PC-9 (cell line): ENCODE measurements at regions not wholly inside any gene's neighbourhood (a gene's known extent, or its start where the extent isn't known, plus 50 kb on each side); places are given as distances from the start of the nearest gene placed in this dataset.

Source experiments
- EZH2 ChIP-seq: fragments of 200-600 bp; sonication (generic); IDR thresholded peaks from 2 replicates; pipeline ENCODE4 v1.8.0; 2017; ENCODE audit warnings: antibody characterized with exemption, low read depth
- TF ChIP-seq, protein P1 (sequence below): fragments of 200-600 bp; sonication (generic); conservative IDR thresholded peaks from 2 replicates; pipeline ENCODE4 v1.6.1; 2017; ENCODE audit warnings: mixed run types, antibody characterized with exemption, mild to moderate bottlenecking, moderate library complexity

DNA sequence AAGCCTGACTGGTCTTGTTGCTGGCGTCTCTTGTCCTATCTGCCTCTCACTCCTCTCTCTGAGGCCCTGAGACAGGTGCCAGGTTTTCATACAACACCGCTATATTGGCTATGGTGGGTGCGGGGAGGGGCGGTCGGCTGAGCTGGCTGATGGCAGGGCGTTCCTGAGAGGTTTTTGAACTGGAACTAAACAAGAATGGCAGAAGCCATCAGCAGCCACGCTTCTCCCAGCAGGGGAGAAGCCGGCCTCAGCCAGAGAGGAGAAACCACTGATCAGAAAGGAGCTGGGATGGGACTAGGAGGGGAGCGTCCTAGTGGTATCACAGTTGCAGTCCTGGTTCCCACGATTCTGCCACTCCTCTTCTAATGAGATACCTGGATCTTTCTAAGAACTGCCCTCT, 89.9 kb upstream of the PRR23E start:
- TF ChIP-seq, protein P1, sequence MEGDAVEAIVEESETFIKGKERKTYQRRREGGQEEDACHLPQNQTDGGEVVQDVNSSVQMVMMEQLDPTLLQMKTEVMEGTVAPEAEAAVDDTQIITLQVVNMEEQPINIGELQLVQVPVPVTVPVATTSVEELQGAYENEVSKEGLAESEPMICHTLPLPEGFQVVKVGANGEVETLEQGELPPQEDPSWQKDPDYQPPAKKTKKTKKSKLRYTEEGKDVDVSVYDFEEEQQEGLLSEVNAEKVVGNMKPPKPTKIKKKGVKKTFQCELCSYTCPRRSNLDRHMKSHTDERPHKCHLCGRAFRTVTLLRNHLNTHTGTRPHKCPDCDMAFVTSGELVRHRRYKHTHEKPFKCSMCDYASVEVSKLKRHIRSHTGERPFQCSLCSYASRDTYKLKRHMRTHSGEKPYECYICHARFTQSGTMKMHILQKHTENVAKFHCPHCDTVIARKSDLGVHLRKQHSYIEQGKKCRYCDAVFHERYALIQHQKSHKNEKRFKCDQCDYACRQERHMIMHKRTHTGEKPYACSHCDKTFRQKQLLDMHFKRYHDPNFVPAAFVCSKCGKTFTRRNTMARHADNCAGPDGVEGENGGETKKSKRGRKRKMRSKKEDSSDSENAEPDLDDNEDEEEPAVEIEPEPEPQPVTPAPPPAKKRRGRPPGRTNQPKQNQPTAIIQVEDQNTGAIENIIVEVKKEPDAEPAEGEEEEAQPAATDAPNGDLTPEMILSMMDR = no peak
- no peak for TF ChIP-seq EZH2
